Ishikawa (cell line): ENCODE measurements at regions not wholly inside any gene's neighbourhood (a gene's known extent, or its start where the extent isn't known, plus 50 kb on each side); places are given as distances from the start of the nearest gene placed in this dataset.

Experiments
- CEBPB ChIP-seq: IDR thresholded peaks from 2 replicates; pipeline ENCODE4 v1.6.1; 2012
- CREB1 ChIP-seq: IDR thresholded peaks from 2 replicates; pipeline ENCODE4 v1.6.1; 2012; ENCODE audit warnings: low read depth
- EGR1 ChIP-seq: IDR thresholded peaks from 2 replicates; pipeline ENCODE4 v1.6.1; 2012
- EP300 ChIP-seq: IDR thresholded peaks from 2 replicates; pipeline ENCODE4 v1.6.1; 2012; ENCODE audit warnings: borderline replicate concordance
- FOXM1 ChIP-seq: IDR thresholded peaks from 2 replicates; pipeline ENCODE4 v1.6.1; 2012; ENCODE audit warnings: low read depth, borderline replicate concordance
- MAX ChIP-seq: IDR thresholded peaks from 2 replicates; pipeline ENCODE4 v1.6.1; 2012
- NFIC ChIP-seq: IDR thresholded peaks from 2 replicates; pipeline ENCODE4 v1.6.1; 2012
- RAD21 ChIP-seq: IDR thresholded peaks from 2 replicates; pipeline ENCODE4 v1.6.1; 2012; ENCODE audit warnings: low read depth
- TAF1 ChIP-seq: IDR thresholded peaks from 2 replicates; pipeline ENCODE4 v1.6.1; 2012; ENCODE audit warnings: low read depth, mild to moderate bottlenecking
- TCF12 ChIP-seq: IDR thresholded peaks from 2 replicates; pipeline ENCODE4 v1.6.1; 2012; ENCODE audit warnings: low read depth
- TEAD4 ChIP-seq: IDR thresholded peaks from 2 replicates; pipeline ENCODE4 v1.6.1; 2012
- YY1 ChIP-seq: IDR thresholded peaks from 2 replicates; pipeline ENCODE4 v1.6.1; 2012; ENCODE audit warnings: low read depth
- ZBTB7A ChIP-seq: IDR thresholded peaks from 2 replicates; pipeline ENCODE4 v1.6.1; 2012; ENCODE audit warnings: low read depth

GRCh38 chr6:1137849-1138248 is 174.0 kb upstream of the FOXQ1 start:
- no peak for TF ChIP-seq MAX
- TF ChIP-seq TCF12: no peak
- TF ChIP-seq TAF1: no peak
- TF ChIP-seq EP300: no peak
- no peak for TF ChIP-seq FOXM1
- no peak for TF ChIP-seq CREB1
- no peak for TF ChIP-seq NFIC
- no peak for TF ChIP-seq EGR1
- TF ChIP-seq TEAD4: no peak
- TF ChIP-seq RAD21: no peak
- TF ChIP-seq YY1: no peak
- TF ChIP-seq CEBPB: no peak
- TF ChIP-seq ZBTB7A: no peak
